ENCODE measurements at regions not wholly inside any gene's neighbourhood (a gene's known extent, or its start where the extent isn't known, plus 50 kb on each side); places are given as distances from the start of the nearest gene placed in this dataset.

DNA sequence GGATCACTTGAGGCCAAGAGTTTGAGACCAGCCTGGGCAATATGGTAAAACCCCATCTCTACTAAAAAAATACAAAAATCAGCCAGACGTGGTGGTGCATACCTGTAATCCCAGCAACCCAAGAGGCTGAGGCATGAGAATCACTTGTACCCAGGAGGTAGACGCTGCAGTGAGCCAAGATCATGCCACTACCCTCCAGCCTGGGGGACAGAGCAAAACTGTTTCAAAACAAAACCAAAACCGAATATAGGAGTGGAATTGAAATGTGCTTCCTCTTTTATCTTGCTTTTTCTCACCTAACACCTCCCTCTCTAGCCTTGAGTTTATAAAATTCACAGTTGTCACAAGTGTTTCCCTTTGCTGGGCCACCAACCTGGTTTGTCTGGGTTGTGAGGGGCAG, 181.9 kb downstream of the PAH start:
- Histone ChIP-seq H3K23ac (ENCODE audit: low read length in 2 of 2) (no peak overlapping the region), H3K4me3 (ENCODE audit: insufficient read depth in 1 of 2, low read depth in 1 of 2, low read length in 2 of 2) (no peak overlapping the region), H3K36me3 (ENCODE audit: control insufficient read depth in 1 of 2, insufficient read depth in 2 of 2, low read depth in 1 of 2, low read length in 2 of 2) (no peaks in the 10 kb centered on the region), H2BK5ac (ENCODE audit: low read depth, low read length, poor library complexity, severe bottlenecking) (no peak overlapping the region), H3K14ac (ENCODE audit: low read length in 2 of 2) (no peak overlapping the region), H3K27ac (ENCODE audit: low read length, poor library complexity, severe bottlenecking) (no peak overlapping the region), H2BK12ac (ENCODE audit: low read length in 2 of 2) (no peak overlapping the region), H3K27me3 (ENCODE audit: control insufficient read depth in 1 of 2, insufficient read depth in 1 of 2, low read length in 2 of 2) (no peaks in the 10 kb centered on the region), H4K91ac (ENCODE audit: low read length) (no peak overlapping the region), H3K9me3 (ENCODE audit: control insufficient read depth, low read length) (peaks cover 3% of the 10 kb centered on the region), H3K18ac (ENCODE audit: low read depth in 1 of 2, low read length in 2 of 2) (no peak overlapping the region), H3K4me2 (ENCODE audit: low read length, poor library complexity, severe bottlenecking) (no peak overlapping the region), H3K79me1 (replicated peaks; ENCODE audit: low read length, poor library complexity, severe bottlenecking) (no peaks in the 10 kb centered on the region), H2AFZ (ENCODE audit: low read depth, low read length) (no peak overlapping the region), H2BK15ac (ENCODE audit: low read depth, poor library complexity, severe bottlenecking) (no peak overlapping the region), H3K4ac (ENCODE audit: low read depth in 1 of 2, low read length in 2 of 2) (no peak overlapping the region), H3K9ac (ENCODE audit: low read length) (no peak overlapping the region), H2AK5ac (ENCODE audit: low read length, severe bottlenecking) (no peak overlapping the region), H2BK120ac (ENCODE audit: low read depth, low read length) (no peak overlapping the region), H3K4me1 (ENCODE audit: control insufficient read depth, insufficient read depth, low read depth, low read length) (no peaks in the 10 kb centered on the region), H4K8ac (ENCODE audit: low read length) (no peak overlapping the region)
- DNase-seq, result no peak
- WGBS, result 50% methylated on average over 3 of the region's 3 CpGs

DNA sequence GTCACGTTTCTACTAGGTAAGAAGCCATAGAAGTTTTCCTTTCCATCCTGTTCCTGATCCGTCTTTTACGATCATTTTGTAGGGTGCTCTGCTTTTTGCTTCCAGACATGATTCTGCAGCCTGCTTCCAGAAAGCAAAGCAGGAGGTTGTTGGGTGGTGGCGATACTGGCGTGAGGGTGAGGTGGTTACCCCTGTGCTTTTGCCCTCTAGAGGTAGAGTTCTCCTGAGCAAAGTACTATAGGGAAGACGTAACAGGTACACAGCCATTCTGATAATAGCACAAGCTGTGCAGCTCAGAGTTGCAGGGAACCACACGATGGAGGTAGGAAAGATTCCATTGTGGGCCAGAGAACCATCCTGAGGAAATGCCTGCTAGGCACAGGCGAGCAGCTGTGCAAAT, 186.0 kb downstream of the PAH start:
- Histone ChIP-seq H2AFZ (ENCODE audit: low read depth, low read length) (no peak overlapping the region), H3K27ac (ENCODE audit: low read length, poor library complexity, severe bottlenecking) (no peak overlapping the region), H3K4ac (ENCODE audit: low read depth in 1 of 2, low read length in 2 of 2) (no peak overlapping the region), H2BK12ac (ENCODE audit: low read length in 2 of 2) (no peak overlapping the region), H2BK15ac (ENCODE audit: low read depth, poor library complexity, severe bottlenecking) (no peak overlapping the region), H3K27me3 (ENCODE audit: control insufficient read depth in 1 of 2, insufficient read depth in 1 of 2, low read length in 2 of 2) (no peaks in the 10 kb centered on the region), H2AK5ac (ENCODE audit: low read length, severe bottlenecking) (no peak overlapping the region), H3K14ac (ENCODE audit: low read length in 2 of 2) (no peak overlapping the region), H3K9ac (ENCODE audit: low read length) (no peak overlapping the region), H3K18ac (ENCODE audit: low read depth in 1 of 2, low read length in 2 of 2) (no peak overlapping the region), H3K4me2 (ENCODE audit: low read length, poor library complexity, severe bottlenecking) (no peak overlapping the region), H3K4me1 (ENCODE audit: control insufficient read depth, insufficient read depth, low read depth, low read length) (no peaks in the 10 kb centered on the region), H3K9me3 (ENCODE audit: control insufficient read depth, low read length) (no peaks in the 10 kb centered on the region), H2BK120ac (ENCODE audit: low read depth, low read length) (no peak overlapping the region), H3K4me3 (ENCODE audit: insufficient read depth in 1 of 2, low read depth in 1 of 2, low read length in 2 of 2) (no peak overlapping the region), H2BK5ac (ENCODE audit: low read depth, low read length, poor library complexity, severe bottlenecking) (no peak overlapping the region), H4K91ac (ENCODE audit: low read length) (no peak overlapping the region), H3K36me3 (ENCODE audit: control insufficient read depth in 1 of 2, insufficient read depth in 2 of 2, low read depth in 1 of 2, low read length in 2 of 2) (no peaks in the 10 kb centered on the region), H4K8ac (ENCODE audit: low read length) (no peak overlapping the region), H3K79me1 (replicated peaks; ENCODE audit: low read length, poor library complexity, severe bottlenecking) (no peaks in the 10 kb centered on the region), H3K23ac (ENCODE audit: low read length in 2 of 2) (no peak overlapping the region)
- WGBS, result 56% methylated on average over 8 of the region's 8 CpGs
- DNase-seq, result no peak

DNA sequence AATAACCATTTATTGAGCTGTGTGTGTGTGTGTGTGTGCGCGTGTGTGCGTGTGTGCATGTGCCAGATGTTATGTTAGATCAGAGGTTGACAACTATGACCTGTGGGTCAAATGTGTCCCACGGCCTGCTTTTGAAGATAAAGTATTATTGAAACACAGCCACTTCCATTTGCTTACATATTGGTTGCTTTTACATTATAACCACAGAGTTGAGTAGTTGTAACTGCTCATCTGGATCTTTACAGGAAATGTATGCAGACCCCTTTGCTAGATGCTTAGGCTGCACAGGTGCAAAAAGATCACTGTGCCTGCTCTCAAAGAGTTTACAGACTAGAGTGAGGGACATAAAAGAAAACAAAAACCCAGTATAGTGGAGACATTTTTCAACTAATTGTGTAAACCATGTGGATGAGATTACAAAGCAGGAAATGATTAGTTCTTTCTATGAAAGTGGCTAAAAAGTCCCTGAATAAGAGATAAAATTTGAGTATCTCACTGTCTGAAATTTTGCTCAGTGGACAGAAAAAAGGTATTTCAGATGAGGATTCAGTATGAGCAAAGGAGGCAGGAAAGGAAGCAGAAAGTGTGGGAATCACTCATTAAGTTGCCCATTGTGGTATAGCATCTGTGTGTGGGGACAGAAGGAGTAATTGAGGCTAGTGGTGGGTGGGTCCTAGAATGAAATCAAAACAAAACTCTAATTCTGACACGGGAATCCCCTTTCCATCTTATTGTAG, 188.4 kb downstream of the PAH start:
- Histone ChIP-seq H2AK5ac (ENCODE audit: low read length, severe bottlenecking) (no peak overlapping the region), H3K9ac (ENCODE audit: low read length) (no peak overlapping the region), H2BK5ac (ENCODE audit: low read depth, low read length, poor library complexity, severe bottlenecking) (no peak overlapping the region), H3K79me1 (replicated peaks; ENCODE audit: low read length, poor library complexity, severe bottlenecking) (no peaks in the 10 kb centered on the region), H4K8ac (ENCODE audit: low read length) (no peak overlapping the region), H2AFZ (ENCODE audit: low read depth, low read length) (no peak overlapping the region), H2BK12ac (ENCODE audit: low read length in 2 of 2) (no peak overlapping the region), H3K4me3 (ENCODE audit: insufficient read depth in 1 of 2, low read depth in 1 of 2, low read length in 2 of 2) (no peak overlapping the region), H3K27me3 (ENCODE audit: control insufficient read depth in 1 of 2, insufficient read depth in 1 of 2, low read length in 2 of 2) (no peaks in the 10 kb centered on the region), H3K27ac (ENCODE audit: low read length, poor library complexity, severe bottlenecking) (no peak overlapping the region), H3K14ac (ENCODE audit: low read length in 2 of 2) (no peak overlapping the region), H3K4ac (ENCODE audit: low read depth in 1 of 2, low read length in 2 of 2) (no peak overlapping the region), H2BK120ac (ENCODE audit: low read depth, low read length) (no peak overlapping the region), H3K36me3 (ENCODE audit: control insufficient read depth in 1 of 2, insufficient read depth in 2 of 2, low read depth in 1 of 2, low read length in 2 of 2) (no peaks in the 10 kb centered on the region), H3K4me2 (ENCODE audit: low read length, poor library complexity, severe bottlenecking) (no peak overlapping the region), H4K91ac (ENCODE audit: low read length) (no peak overlapping the region), H3K23ac (ENCODE audit: low read length in 2 of 2) (no peak overlapping the region), H2BK15ac (ENCODE audit: low read depth, poor library complexity, severe bottlenecking) (no peak overlapping the region), H3K18ac (ENCODE audit: low read depth in 1 of 2, low read length in 2 of 2) (no peak overlapping the region), H3K4me1 (ENCODE audit: control insufficient read depth, insufficient read depth, low read depth, low read length) (no peaks in the 10 kb centered on the region), H3K9me3 (ENCODE audit: control insufficient read depth, low read length) (no peaks in the 10 kb centered on the region)
- DNase-seq, result no peak
- WGBS, result 92% methylated on average over 3 of the region's 5 CpGs

DNA sequence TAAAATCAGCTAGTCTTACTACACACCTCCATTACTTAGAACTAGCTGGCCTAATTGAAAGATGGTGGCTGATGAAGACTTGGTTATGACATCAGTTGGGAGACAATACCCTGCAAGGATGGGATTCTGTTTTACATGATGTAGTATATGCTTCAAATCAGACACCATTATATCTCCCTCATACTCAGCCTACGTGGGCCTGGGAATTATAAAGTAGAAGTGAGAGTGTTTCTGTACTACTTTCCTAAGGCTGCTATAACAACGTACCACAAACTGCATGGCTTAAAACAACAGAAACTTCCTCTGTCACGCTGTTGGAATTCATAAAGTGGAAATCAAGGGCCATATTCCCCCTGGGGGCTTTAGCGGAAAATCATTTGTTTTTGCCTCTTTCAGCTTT, 190.4 kb downstream of the PAH start:
- no peaks in the 10 kb centered on the region for H3K36me3 ChIP-seq (ENCODE audit: control insufficient read depth in 1 of 2, insufficient read depth in 2 of 2, low read depth in 1 of 2, low read length in 2 of 2)
- no peak overlapping the region for H3K4ac ChIP-seq (ENCODE audit: low read depth in 1 of 2, low read length in 2 of 2)
- no peak overlapping the region for H2AFZ ChIP-seq (ENCODE audit: low read depth, low read length)
- no peak overlapping the region for H3K14ac ChIP-seq (ENCODE audit: low read length in 2 of 2)
- no peak overlapping the region for H3K18ac ChIP-seq (ENCODE audit: low read depth in 1 of 2, low read length in 2 of 2)
- no peak overlapping the region for H4K8ac ChIP-seq (ENCODE audit: low read length)
- WGBS, result 77% methylated on average over 3 of the region's 4 CpGs
- H3K27me3 ChIP-seq (ENCODE audit: control insufficient read depth in 1 of 2, insufficient read depth in 1 of 2, low read length in 2 of 2), result no peaks in the 10 kb centered on the region
- H3K4me3 ChIP-seq (ENCODE audit: insufficient read depth in 1 of 2, low read depth in 1 of 2, low read length in 2 of 2), result no peak overlapping the region
- H3K4me2 ChIP-seq (ENCODE audit: low read length, poor library complexity, severe bottlenecking), result no peak overlapping the region
- no peak overlapping the region for H2BK5ac ChIP-seq (ENCODE audit: low read depth, low read length, poor library complexity, severe bottlenecking)
- H3K9ac ChIP-seq (ENCODE audit: low read length), result no peak overlapping the region
- no peak overlapping the region for H2BK12ac ChIP-seq (ENCODE audit: low read length in 2 of 2)
- no peak overlapping the region for H2AK5ac ChIP-seq (ENCODE audit: low read length, severe bottlenecking)
- H2BK120ac ChIP-seq (ENCODE audit: low read depth, low read length), result no peak overlapping the region
- no peak overlapping the region for H4K91ac ChIP-seq (ENCODE audit: low read length)
- H2BK15ac ChIP-seq (ENCODE audit: low read depth, poor library complexity, severe bottlenecking), result no peak overlapping the region
- no peaks in the 10 kb centered on the region for H3K9me3 ChIP-seq (ENCODE audit: control insufficient read depth, low read length)
- no peaks in the 10 kb centered on the region for H3K4me1 ChIP-seq (ENCODE audit: control insufficient read depth, insufficient read depth, low read depth, low read length)
- H3K79me1 ChIP-seq (replicated peaks; ENCODE audit: low read length, poor library complexity, severe bottlenecking), result no peaks in the 10 kb centered on the region
- DNase-seq, result no peak
- no peak overlapping the region for H3K27ac ChIP-seq (ENCODE audit: low read length, poor library complexity, severe bottlenecking)
- no peak overlapping the region for H3K23ac ChIP-seq (ENCODE audit: low read length in 2 of 2)

Measured in mesenchymal stem cell (in vitro differentiated cells and primary cell).